Stimulated activated CD4-positive, alpha-beta T cell treated with anti-CD3 and anti-CD28 coated beads, TNF-alpha, amount 100 ng/mL, for 48 hours (primary cell): ENCODE measurements at regions not wholly inside any gene's neighbourhood (a gene's known extent, or its start where the extent isn't known, plus 50 kb on each side); places are given as distances from the start of the nearest gene placed in this dataset.

Source experiments
- DNase-seq, 3 donors: peaks; one replicate each; pipeline ENCODE4 v3.0.0-alpha.2; 2020; ENCODE audit warnings: low read depth in 3 of 3

- no peak for DNase-seq
Measured at GRCh38 chr10:94192974-94193373, 169.8 kb downstream of the NOC3L start.

GRCh38 chr10:94193466-94193924 is 169.2 kb downstream of the NOC3L start:
- no peak for DNase-seq

GRCh38 chr10:94194256-94194655 is 168.5 kb downstream of the NOC3L start:
- DNase-seq: no peak

GRCh38 chr10:94197241-94197640 is 165.5 kb downstream of the NOC3L start:
- DNase-seq: no peak

- no peak for DNase-seq
Measured at GRCh38 chr10:94198324-94198723, 164.4 kb downstream of the NOC3L start.

- DNase-seq: no peak
Measured at GRCh38 chr10:94199565-94199964, 163.2 kb downstream of the NOC3L start.

GRCh38 chr10:94200146-94200837 is 162.4 kb downstream of the NOC3L start:
- no peak for DNase-seq

GRCh38 chr10:94205396-94205831 is 157.3 kb downstream of the NOC3L start:
- no peak for DNase-seq

GRCh38 chr10:94206176-94206575 is 156.6 kb downstream of the NOC3L start:
- DNase-seq: no peak

- DNase-seq: no peak
Measured at GRCh38 chr10:94208315-94208714, 154.4 kb downstream of the NOC3L start.

GRCh38 chr10:94210440-94211168 is 152.1 kb downstream of the NOC3L start:
- DNase-seq: no peak

GRCh38 chr10:94211169-94211510 is 151.6 kb downstream of the NOC3L start:
- no peak for DNase-seq

- no peak for DNase-seq
Measured at GRCh38 chr10:94213001-94213530, 149.7 kb downstream of the NOC3L start.

- DNase-seq: no peak
Measured at GRCh38 chr10:94213980-94214379, 148.8 kb downstream of the NOC3L start.

GRCh38 chr10:94214481-94214893 is 148.3 kb downstream of the NOC3L start:
- no peak for DNase-seq

- no peak for DNase-seq
Measured at GRCh38 chr10:94216201-94216600, 146.5 kb downstream of the NOC3L start.

- no peak for DNase-seq
Measured at GRCh38 chr10:94217411-94217810, 145.3 kb downstream of the NOC3L start.

GRCh38 chr10:94218493-94219183 is 144.1 kb downstream of the NOC3L start:
- DNase-seq: no peak

- DNase-seq: no peak
Measured at GRCh38 chr10:94219829-94220228, 142.9 kb downstream of the NOC3L start.

- no peak for DNase-seq
Measured at GRCh38 chr10:94220717-94221116, 142.0 kb downstream of the NOC3L start.

GRCh38 chr10:94223702-94224370 is 138.9 kb downstream of the NOC3L start:
- DNase-seq: no peak

GRCh38 chr10:94224656-94225055 is 138.1 kb downstream of the NOC3L start:
- DNase-seq: no peak
